K562 (cell line): ENCODE measurements at regions not wholly inside any gene's neighbourhood (a gene's known extent, or its start where the extent isn't known, plus 50 kb on each side); places are given as distances from the start of the nearest gene placed in this dataset.
"Not testable (repeated sequence)": the region's sequence is repeated elsewhere in the genome, so short reads cannot be mapped to it uniquely, and the experiment has no call there.

ENCODE experiments used
- E2F3 ChIP-seq: fragments of 250-450 bp; sonication (Bioruptor Pico); IDR thresholded peaks from 2 replicates; pipeline ENCODE4 v1.4.0; 2020; ENCODE audit warnings: mild to moderate bottlenecking
- NFRKB ChIP-seq: fragments of 450-650 bp; IDR thresholded peaks from 2 replicates; pipeline ENCODE4 v1.6.1; 2016; ENCODE audit warnings: low read depth
- RBM39 ChIP-seq: fragments of 200-400 bp; formaldehyde crosslinking; optimal IDR thresholded peaks from 2 replicates; pipeline ENCODE3; 2018; ENCODE audit warnings: low read depth, low read length

DNA sequence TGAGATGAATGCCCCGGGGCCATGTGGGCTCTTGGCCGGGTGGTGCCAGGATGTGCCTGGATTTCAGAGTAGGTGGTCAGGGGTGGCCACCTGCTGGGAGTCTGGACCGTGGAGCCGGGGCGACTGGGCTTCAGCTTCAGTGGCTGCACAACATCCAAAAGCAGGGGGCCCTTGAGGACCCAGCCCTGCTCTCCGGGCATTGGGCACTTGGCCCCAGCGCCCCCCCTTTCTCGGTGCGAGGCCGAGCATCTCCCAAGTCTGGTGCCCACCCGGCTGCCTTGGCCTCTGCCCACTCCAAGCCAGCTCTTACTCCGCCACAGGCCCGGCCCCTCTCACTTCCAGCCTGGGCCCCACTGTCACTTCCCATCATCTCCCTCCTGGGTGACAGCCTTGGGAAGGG lies 4429.0 kb upstream of the TPTE start:
- not testable (repeated sequence) for TF ChIP-seq E2F3 (CRISPR knock-in tag); NFRKB; RBM39
